RKO (cell line): ENCODE measurements at regions not wholly inside any gene's neighbourhood (a gene's known extent, or its start where the extent isn't known, plus 50 kb on each side); places are given as distances from the start of the nearest gene placed in this dataset.
A peak's percentile ranks its signal among the peaks of the same experiment; 100 is the strongest.

Experiments
- DNase-seq: peaks from one replicate; pipeline ENCODE4 v3.0.0-alpha.2; 2016; ENCODE audit warnings: low spot score

DNA sequence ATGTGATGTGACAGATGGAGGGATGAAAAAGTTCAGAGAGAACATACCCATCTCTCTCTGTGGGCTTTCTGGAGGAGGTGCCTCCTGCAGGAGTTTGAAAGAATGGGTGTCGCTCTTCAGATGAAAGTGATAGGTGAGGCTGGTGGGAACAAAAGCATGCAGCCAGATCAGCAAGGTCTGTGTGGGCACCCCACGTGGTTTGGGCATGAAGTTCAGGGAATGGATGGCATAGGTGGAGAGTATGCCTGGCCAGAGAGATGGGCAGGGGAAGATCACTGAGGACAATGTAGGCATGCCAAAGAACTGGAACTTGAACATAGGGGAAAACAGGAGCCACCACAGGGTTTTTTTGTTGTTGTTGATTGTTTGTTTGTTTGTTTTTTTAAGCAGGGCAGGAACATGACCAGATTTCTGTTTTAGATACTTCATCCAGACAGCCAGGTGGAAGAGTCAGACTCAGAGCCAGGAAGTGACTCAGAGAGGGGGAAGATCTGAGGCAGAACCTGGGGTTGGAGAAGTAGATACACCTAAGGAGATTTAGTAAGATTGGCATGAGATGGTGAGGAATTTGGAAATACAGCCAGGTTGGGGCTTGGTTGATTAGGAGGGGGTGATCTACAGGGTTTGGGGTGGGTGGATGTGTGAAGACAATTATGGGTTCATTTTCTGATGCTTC lies 64.8 kb upstream of the CLSTN2 start:
- DNase-seq = no peak

DNA sequence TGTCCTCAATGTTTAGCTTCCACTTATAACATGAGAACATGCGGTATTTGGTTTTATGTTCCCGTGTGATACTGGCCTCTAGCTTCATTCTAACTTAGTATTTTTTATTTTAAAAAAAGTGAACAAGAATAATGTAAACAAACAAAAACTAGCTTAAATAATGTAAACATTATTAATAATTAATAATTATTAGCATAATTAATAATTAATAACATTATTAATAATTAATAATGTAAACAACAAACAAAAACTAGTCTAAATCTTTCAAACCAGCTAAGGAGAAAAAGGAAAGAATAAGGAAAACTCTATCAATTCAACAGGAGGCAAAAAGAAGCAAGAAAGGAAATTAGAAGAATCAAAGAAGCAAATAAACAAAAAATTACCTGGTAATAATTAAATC lies 66.2 kb upstream of the CLSTN2 start:
- DNase-seq = no peak

- no peak for DNase-seq
These were observed 86.3 kb upstream of the CLSTN2 start for GRCh38 chr3:139848660-139849059.

DNA sequence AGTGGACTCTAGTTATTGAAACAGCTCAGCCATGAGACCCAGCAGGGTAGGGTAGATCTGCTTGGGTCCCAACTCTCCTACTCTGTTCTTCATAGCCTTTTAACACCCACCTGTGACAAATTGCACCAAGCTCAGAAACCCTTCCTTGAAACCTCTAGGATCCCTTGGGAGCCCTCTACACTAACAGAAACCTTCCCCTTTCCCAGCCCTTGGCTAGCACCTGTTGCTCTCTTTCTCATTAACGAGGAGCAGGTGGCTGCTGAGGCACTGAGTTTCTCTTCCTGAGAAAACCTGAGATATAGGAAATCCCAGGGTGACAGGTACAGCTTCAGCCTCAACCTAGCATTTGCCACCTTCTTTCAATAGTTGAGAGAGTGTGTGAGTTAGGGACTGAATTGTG lies 88.3 kb upstream of the CLSTN2 start:
- no peak for DNase-seq

- DNase-seq = no peak
These were observed 95.3 kb upstream of the CLSTN2 start for GRCh38 chr3:139839659-139840058.

DNA sequence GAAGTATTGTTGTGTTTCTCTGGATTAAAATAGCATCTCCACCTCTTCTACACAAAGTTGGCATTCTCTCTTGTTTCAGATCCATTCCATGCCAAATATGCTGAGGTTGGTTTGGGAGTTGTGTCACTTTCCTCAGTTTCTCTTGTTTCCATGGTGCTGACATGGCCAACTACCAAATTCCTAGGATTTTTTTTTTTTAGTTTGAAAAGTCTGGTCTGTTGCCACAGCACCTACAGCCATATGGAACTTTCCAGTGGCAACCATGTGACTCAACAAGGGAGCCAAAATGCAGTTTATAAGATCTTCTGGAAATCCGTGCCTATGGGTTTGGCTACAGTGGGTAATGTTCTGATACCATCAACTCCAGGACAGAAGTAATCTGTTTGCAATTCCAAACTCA lies 96.0 kb upstream of the CLSTN2 start:
- DNase-seq = no peak

GRCh38 chr3:139838269-139838957 lies 96.6 kb upstream of the CLSTN2 start:
- no peak for DNase-seq

- DNase-seq = no peak
These were observed 98.1 kb upstream of the CLSTN2 start for GRCh38 chr3:139836698-139837464.

GRCh38 chr3:139835830-139836683 lies 98.9 kb upstream of the CLSTN2 start:
- no peak for DNase-seq

DNA sequence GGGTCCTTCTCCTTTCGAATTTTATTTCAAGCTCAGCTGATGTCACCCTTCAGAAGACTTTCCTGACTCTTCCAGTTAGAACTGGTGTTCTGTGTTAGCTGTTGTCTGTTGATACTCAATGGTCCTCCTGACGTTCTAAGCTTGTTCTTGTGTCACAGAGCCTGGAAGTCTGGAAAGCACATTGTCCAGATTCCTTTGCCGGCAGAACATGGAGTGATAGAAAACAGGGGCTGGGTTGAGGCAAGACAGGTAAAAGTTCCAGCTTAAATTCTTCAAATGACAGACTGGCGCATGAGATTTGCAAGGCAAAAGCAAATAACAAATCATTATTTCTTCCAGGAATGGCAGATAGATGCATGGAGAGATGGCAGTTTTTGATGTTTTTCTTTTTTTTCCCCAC lies 102.0 kb upstream of the CLSTN2 start:
- no peak for DNase-seq

DNA sequence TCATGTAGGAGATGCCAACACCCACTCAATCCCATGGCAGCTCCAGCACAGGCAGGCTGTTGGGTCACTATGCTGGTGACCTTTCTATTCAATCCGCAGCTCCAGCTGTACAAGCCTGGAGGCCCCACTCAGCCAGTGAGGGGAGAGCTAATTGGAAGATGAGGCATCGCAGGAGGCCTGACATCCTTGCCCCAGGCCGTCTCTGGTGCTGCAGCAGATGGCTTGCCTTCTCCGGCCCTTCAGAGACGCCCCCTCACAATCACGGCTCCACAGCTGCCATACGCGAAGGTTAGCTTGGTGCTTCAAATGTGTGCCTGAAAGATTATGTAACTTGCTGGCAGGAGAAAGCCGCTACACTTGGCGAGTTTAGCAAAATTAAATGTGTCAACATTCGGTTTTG lies 104.2 kb upstream of the CLSTN2 start:
- no peak for DNase-seq

DNA sequence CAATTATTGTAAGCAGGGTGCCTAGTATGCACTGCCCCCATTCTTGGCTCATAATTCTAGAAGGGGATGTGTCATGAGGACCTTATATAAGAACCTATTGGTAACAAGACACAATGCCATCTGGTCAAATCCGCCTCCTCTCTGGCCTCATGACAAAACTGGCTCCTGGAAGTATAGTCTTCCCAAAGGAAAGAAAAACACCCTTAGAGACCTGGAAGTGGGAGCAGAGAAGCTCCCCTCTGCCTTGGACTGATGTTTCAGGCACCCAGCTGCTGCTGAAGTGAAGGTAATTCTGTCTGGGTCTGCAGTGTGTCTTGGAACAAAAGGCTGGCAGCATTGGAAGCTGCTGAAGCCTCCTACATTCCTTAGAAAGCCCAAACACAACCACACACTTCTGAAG lies 107.2 kb upstream of the CLSTN2 start:
- DNase-seq = no peak

GRCh38 chr3:139824864-139825263 lies 110.1 kb upstream of the CLSTN2 start:
- DNase-seq = no peak

- DNase-seq = no peak
These were observed 120.3 kb upstream of the CLSTN2 start for GRCh38 chr3:139814646-139815045.

GRCh38 chr3:139811331-139811730 lies 123.7 kb upstream of the CLSTN2 start:
- DNase-seq = no peak

DNA sequence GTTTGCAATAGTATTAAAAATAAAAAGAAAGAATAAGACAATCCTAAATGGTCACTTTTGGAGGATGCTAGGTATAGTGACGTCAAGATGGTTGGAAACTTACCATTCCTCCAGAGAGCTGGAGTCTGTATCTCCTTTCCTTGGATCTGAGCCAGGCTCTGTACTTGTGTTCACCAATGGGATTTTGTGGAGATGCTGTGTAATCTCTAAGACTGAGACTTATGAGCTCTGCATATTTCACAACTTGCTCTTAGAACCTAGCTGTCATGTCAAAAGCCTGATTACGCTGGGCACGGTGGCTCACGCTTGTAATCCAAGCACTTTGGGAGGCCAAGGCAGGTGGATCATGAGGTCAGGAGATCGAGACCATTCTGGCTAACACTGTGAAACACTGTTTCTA lies 126.8 kb upstream of the CLSTN2 start:
- DNase-seq = no peak

DNA sequence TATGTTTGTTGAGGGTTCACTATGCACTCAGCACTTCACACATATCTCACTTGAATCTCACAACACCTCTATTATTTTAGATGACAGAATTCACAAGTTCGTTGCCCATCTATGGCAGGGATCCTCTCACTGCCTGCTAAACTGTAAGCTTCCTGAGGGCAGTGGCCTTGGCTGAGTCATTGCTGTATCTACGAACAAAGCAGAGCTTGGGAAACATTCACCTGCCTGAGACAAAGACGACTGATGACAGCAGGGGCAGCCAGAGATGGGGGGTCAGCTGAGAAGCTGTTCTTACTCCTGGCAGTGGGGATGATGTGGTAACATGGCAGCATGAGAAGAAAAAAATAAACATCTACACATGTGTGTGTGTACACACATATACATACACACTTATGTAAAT lies 125.5 kb upstream of the NMNAT3 start:
- DNase-seq = no peak

DNA sequence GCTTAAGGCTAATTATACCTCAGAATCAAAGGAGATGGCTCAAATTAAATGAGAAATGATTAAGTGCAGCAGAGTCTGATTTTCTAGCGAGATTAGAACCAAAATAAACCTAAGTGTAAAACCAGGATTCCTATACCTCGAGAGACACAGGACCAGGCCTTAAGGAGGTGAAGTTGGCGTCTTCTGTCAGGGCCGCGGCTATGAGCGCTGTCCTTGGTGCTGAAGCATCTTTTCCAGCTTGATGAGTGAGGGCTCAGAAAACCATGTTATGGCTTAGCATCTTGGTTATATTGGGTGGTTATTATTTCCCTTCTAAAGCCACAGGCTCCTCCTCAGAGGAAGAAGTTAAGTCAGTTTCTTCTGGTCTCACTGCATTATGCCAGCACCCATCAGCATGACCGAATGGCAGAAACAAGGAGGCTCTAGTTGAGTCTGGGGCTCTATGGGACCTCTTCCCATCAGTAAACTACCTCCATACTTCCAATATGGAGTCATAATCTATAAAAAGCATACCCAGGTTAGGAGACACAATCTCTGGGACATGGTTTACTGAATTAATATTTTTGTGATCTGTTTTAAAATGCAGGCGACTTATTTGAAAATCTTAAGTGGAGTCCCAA lies 120.1 kb upstream of the NMNAT3 start:
- DNase-seq = peak; percentile 39

DNA sequence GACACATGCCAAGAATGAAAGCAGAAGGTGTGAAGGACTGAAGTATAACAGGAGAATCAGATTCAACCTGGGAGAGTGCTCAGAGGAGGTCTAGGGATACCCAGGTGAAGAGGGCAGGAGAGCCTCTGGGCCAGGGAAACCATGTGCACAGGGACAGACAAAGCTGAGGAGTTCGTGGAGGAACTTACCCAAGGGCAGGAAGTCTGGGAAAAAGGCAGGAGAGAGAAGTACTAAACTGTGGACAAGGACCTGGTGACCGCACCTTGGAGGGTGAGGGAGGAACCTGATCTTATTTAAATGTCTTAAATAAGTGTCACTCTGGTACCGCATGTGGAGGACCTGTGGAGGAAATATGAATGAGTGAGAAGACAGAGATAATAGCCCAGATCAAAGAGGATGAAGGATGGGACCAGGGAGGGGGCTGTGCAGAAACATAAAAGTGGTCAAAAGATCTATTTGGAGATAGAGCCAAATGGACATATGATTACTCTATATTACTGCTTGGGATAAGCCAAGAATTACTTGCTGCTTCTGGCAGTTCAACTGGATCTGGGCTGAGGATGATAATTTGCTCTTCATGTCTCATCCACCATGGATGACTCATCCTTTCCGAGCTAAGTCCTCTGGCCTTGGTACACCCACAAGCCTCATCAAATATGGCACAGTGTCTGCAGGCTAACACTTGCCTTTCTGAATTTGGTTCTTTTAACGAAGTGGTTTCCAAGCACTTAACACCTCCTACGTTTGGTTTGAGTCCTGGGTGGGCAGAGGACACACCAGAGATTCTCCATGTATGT lies 116.9 kb upstream of the NMNAT3 start:
- peak; percentile 20 for DNase-seq

DNA sequence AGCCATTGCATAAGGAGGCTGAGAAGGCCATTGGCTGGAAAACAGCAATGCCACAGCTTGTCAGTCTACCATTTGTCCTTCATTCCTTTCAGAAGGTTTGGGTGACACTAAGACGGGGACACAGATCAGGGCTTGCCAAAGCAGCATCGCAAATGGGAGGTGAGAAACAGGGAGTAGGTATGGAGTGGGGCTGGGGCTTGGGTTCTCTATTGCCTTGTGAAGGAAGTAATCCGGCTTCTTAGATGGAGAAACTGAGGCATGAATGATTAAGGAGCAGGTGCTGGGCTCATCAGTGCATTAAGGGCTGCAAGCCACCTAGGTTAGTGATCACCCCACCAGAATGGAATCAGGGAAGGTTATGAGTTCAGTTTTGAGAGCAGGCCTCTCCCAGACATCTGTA lies 115.6 kb upstream of the NMNAT3 start:
- no peak for DNase-seq

DNA sequence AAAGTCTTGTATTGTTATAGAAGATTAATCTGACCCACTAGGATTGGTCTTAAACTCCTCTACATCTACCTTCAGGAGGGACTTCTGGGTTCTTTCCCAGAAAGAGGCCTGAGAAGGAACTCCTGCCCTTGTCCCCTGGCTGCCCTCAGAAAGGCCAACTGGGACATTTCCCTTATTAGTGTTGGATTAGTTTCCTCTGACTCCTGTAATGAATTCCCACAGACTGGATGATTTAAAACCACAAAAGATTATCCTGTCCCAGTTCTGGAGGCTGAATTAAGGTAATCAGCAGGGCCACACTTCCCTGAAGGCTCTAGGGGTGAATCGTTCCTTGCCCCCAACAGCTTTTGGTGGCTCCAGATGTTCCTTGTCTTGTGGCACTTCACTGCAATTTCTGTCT lies 102.8 kb upstream of the NMNAT3 start:
- no peak for DNase-seq
